GM21447 (cell line): ENCODE measurements at regions not wholly inside any gene's neighbourhood (a gene's known extent, or its start where the extent isn't known, plus 50 kb on each side); places are given as distances from the start of the nearest gene placed in this dataset.

ENCODE experiments used
- ATAC-seq: cut with Tn5 transposase; IDR thresholded peaks from one replicate; pipeline ENCODE4 v1.9.1; 2021; ENCODE audit not compliant: unreplicated experiment

DNA sequence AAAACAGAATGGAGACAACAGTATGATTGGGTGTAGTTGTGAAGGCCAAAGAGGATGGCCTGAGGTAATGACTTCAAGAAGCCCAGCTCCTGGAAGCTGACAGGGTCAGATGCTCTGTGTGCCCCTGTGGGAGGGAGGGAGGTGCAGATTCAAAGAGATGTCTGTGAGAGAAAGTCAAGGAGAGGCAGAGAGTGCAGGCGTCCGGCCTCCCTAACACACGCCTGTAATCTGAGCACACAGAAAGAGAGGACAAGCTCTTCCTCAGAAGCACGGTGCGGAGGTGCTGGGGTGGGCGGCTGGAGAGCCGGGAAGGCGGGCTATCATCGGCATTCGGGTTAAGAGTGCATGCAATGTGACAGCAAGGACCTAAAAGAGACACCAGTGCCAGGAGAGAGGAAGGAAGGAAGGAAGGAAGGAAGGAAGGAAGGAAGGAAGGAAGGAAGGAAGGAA lies 238.2 kb upstream of the HES1 start:
- no peak for ATAC-seq

DNA sequence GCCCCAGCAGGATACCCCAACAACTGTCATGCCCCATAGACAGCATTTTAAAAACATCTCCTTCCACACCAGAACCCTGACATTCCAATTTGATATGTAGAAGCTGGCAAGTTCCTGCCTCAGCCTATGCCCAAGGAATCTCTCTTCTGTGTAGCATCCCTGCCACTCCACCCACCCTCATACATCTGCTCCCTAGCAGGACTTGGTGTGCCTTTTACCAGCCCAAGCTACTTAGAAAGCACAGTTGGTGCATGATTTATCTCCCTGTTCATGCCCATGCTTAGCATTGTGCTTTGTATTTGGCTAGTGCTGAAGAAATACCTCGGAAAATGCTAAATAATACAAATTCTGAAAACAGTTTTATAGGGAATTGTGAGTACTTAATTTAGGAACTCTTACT lies 236.9 kb upstream of the HES1 start:
- ATAC-seq, result no peak

DNA sequence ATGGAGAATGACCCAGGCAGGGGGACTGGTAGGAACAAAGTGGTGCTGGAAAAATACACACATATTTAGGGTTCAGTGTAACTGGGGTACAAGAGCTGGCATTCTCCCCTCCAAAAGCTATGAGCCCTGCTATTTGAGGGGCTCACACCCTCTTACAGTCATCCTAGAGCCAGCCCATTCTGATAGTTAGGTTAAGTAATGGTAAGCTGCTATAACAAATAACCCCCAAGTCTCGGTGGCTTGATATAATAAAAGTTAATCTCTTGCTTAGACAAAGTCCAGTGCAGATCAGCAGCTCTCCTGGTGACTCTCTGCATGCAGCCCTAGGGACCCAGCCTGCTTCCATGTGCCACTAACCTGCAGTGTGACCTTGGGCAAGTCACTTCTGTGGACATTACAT lies 234.9 kb upstream of the HES1 start:
- ATAC-seq, result no peak

DNA sequence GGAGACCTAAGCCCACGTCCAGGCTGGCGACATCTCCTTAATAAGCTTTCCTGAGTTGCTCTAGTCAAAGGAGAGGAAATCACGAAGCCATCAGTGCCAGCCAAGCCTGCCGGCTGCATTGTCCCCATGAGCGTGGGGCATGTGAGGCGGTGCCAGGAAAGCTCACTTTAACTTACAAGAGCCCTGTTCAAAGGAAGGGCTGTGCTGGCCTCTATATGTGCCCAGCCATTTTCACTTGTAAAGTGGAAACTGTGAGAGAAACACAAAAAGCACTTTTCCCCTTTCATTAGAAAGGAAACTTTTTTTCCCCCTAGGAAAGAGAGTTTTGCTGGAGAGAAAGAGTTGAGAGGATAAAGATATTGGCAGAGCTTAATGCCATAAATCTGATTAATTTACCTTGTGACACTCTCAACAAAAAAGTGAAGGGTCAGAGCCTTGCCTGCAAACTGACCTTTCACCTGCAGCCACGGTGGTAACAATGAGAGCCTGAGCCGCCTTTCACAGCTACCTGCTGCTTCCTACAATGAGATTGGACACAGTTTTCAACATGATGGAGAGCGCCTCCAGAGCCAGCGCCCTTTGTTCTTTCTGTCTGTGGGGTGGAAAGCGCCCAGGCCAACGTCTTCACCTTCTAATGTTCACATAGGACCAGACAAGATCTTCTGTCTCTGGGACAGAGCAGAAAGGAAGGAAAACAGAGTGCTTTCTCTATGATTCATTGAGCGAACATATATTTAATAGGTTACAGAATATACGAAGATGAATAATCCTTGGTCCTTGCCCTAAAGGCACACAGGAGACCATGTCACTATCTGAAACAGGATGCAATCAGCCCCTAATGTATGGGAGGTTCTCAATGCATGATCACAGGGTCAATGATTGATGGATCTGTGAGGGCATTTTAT lies 233.1 kb upstream of the HES1 start:
- ATAC-seq, result no peak

DNA sequence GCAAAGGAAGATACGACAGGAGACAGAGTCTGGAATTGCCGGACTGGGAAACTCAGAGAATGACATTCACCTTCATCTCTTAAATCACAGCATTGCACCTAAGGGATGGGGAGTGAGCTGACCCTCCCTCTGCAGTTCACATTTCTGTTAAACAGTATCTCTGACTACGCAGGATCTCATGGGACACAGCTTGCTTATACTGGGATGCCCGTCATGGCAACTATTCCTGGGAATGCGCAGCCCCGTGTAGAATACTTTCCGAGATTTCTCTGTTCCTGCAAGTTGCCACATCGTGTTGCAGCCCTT lies 232.5 kb upstream of the HES1 start:
- ATAC-seq, result no peak

DNA sequence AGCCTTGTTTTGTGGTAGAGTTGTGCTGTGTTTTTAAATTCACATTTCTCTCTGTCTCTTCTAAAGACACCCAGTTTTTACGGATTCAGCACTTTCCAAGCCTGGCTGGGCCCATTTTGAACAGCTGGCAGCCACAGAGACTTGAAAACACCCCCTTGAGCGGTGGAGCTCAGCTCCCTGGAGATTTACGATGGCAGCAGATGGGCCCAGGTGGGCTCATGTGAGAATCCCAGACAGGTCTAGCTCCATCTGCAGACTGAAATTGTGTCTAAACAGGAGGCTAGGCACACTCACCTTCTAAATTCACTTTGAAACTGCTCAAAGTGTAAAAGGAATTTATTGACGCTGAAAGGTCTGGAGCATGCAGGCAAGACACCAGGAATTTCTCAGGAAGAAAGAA lies 232.0 kb upstream of the HES1 start:
- ATAC-seq, result no peak

DNA sequence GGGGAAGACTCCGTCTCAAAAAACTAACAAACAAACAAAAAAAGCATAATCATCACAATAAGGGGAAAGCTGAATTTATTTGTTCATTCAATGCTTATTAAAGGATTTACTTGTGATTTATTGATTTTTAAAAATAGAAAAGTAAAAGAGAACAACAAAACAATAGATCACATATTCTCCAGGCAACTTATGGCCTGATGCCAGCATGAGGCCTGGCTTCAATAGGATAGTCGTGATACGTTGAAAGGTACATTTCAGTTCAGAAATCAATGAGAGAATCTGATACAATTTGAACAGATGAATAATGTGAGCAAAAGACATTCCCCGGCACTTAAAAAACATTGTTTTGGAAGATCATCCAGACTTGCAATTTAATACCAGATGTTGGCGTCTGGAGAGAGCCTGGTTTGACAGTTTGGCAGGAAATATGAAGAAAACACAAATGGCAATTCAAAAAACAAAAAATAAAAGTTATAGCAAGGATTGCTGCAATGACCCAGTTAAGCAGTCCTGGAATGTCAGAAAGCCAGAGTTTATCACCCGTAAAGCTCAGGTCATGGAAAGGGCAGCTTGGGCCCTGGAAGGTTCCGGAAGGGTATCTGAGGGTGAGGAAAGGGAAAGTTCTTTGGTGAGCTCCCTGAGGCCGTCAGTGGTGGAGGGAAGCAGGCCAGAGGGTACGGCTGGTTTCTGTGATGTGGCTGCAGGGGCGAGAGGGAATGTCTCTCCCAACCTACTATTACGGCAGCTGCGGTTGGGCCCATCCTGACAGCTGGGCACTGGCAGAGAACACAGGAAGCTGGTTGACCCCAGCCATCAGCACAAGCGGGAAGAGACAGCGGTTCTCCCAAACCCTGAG lies 230.2 kb upstream of the HES1 start:
- ATAC-seq, result no peak

DNA sequence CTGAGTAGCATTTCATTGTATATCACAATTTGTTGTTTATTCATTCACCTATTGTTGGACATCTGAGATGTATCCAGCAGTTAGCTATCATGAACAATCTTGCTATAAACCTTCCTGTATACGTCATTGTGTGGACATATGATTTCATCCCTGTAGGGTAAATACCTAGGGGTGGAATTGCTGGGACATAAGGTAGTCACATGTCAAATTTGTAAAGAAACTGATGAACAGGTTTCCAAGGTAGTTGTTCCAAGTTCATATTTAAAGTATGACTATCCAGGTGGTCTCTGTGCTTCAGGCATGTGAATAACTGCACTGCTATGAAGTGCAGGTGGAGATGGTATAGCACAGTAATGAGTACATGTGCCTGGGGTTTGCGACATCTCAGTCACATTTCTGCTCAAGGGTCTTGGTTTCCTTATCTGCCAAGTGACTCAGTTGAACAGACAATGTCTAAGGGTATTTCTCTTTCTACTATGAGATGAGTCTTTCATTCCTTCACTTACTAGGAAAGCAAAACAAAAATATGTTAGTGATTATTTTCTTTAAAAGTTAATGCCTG lies 229.0 kb upstream of the HES1 start:
- ATAC-seq, result no peak

DNA sequence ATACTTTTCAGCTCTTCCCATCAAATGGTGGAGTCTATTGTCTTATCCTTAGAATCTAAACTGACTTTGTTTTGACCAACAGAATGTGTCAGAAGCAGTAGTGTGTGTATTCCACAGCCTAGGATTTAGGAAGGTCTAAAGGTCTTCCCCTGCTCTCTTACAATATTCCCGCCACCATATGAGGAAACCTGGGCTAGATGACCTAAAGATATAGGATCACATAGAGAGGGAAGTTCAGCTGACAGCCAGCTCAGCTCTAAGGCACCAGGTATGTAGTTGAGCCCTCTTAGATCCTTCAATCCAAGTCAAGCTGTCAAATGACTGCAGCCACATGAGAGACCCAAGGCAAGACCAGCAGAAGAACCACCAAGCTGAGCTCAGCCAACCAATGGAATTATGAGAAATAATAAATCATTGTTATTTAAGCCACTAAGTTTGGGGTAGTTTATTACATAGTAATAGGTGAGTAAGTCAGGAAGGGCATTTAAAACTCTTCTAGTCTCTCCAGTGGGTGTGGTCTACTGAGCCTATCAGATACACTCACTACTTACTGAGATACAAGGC lies 227.7 kb upstream of the HES1 start:
- no peak for ATAC-seq

DNA sequence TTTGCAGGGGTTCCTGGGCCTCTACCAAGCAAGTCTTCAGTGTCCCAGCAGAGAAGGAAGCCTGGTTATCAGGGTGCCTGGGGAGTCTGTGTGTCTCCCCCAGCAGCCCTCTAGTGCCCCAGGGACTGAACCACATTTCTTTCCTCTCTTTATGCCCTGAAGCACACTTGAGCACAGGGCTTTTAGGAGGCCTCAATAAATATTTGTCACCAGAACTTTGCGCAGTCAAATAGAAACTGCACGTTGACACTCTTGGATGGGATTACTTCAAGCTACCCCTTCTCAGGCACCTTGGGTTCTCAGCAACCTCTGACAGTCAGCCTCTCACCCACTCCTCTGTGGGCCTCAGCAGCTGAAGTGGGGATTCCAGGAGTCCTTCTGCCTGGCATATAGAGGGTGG lies 226.6 kb upstream of the HES1 start:
- peak; percentile 65 for ATAC-seq

DNA sequence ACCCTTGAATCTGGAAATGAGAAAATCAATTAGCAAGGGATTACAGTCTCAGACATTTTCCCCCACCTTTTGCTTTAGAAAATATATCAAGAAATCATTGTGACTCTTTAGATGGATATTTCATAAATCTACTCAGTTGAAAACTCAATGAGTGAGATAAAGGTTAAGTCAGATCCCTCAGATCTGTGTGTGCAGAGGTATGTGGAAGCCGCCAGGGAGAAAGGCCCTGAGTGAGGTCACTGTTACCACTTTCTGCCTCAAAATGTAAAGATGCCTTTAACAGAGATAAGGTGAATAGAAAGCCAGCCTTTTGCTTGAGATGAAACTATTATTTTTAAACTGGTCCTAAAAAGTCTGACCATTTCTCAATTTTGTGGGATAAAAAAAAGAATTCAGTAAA lies 225.6 kb upstream of the HES1 start:
- ATAC-seq, result no peak

DNA sequence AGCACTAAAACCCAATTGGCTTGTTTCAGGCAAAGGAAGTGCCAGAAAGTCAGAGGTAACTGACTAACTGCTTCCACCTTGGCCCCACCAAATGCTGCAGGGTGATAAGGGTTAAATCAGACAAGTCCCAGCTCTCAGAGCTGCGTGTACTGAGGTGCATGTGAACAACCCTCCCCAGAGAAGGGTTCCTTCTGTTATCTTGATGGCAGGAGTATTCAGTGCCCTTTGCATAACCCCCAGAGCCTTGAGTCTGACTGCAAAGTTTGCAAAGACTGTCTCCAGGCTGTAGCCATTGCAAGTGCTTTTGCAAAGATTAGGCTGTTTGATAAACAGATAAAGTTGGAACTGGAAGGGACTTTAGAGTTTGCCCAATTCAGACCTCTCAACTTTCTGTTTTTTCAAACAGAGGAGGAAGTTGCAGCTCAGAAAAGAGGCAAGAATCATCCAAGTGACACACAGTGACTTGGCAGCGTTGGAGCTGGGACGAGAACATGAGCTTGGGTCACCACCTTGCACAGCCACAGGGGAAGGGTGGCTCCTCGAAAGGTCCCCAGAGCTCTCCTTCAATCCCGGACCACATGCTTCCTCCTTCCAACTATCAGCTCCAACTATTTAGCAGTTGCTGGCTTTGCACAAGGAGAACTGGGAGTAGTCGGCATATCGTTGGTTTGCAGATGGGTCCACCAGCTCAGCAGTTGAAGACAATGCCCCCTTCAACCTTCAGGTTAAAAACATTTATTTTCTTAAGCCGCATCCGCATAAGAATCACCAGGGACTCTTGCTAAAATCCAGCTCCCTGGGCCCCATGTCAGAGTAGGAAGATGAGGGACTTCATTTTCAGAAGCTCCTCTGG lies 224.8 kb upstream of the HES1 start:
- no peak for ATAC-seq

DNA sequence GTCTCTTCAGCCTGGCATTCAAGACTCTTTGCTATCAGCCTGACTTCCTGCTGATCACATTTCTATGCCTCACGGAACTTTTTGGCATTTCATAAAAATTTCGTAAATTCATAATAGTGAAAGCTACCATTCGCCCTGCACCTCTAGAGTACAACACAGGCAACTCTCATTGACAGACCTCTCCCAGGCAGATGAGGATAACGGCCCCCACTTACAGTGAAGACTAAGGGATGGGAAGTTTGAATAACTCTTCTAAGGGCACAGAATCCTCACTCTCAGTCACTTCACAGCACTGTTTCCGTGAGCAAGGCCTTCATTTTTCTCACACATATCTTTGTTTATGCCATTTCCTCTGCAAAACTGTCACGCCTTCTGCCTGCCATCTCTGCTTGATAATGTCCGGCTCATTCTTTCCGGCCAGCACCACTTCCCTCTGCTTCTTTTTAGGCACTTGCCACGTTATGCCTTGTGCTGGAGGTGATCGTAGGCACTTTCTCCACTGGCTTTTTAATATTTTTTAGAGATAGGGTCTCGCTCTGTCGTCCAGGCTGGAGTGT lies 224.1 kb upstream of the HES1 start:
- ATAC-seq, result no peak

DNA sequence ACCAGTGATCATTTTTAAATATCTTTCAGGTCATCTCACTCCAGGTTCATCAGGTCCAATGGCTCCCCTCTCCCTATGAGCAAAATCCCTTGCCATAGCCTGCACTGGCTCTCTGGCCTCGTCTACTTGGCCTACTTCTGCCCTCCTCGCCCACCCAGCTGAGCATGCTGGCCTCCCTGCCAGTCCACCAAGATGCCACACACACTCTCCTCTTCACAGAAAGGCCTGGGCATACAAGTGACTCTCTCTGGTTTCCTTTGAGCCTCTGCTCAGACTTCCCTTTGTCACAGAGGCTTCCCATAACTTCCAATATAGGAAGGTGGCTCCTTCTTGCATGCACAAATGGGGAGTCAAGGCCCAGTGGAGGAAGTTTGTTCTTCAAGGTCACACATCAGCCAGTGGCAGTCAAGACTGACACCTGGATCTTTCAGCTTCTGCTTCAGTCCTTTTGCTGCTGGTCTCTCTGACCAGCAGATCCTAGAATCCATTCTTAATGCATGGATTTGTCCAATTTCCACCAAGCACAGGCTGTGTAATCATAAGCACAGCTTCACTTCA lies 223.2 kb upstream of the HES1 start:
- no peak for ATAC-seq

DNA sequence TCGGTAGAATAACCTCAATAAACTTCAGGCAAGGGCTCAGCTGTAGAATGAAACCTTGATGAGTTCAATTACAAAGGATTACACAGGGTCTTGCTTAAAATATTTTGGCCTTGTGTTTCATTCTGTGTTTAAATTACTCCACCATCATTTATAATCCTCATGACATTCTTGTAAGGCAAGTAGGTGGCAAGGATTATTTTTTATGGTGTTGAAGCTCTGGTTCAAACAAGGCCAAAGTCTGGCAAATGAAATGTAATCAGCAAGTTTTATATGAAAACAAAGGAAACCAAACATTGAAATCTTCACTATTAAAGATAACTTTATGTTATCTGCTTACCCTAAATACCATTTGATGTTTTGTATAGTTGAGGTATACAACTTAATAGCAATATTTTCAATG lies 221.3 kb upstream of the HES1 start:
- no peak for ATAC-seq

DNA sequence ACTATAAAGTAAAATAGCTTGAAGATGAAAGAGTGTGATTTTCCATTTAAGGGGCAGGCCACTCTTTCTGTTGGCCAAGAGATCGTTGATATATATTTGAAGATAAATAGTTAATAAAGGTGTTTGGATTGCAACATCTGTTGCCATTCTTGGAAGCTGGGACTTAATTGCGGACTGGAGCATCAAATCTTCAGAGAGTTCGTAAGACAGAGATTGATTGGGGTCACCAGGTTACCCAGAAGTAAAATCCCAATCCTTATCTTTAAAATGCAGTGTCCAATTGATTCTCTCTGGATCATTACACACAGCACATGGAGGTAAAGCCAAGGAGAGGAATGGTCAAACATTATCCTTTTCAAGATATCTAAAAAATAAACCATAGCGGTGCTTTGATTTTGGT lies 220.8 kb upstream of the HES1 start:
- no peak for ATAC-seq

DNA sequence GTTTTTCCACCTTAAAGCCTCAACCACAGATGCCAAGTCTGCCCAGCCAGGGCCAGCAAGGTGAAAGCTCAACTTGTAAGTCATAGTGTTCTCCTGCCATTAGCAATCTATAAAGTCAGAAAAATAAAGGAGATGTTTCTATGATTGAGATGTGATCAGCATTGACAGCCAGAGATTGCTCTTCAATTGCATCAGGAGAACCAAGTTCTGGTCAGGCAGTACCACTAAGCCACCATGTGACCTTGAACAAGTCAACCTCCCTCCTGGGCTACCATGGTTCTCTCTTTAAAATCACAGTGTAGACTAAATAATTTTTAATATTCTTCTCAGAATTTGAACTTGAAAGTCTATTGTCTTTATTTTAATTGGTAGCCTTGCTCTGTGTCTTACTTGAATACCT lies 220.3 kb upstream of the HES1 start:
- ATAC-seq, result no peak

DNA sequence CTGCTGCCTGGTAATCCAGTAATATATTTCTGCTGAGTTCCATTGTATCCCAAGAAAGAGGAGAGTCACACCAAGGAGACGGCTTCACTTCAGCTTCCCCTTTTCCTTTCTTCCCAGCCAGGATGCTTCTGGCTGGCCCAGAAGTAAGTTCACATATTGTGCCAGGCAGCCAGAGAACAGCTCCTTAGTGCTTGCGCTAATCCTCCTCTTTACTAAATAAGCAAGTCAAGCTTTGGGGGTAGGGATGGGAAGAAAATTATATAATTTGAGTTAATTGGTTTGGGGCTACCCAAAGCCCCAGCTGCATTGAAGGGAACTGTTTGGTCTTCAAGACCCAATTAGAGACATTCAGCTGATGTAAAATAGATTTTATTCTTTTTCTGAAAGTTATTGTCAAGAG lies 218.8 kb upstream of the HES1 start:
- no peak for ATAC-seq

DNA sequence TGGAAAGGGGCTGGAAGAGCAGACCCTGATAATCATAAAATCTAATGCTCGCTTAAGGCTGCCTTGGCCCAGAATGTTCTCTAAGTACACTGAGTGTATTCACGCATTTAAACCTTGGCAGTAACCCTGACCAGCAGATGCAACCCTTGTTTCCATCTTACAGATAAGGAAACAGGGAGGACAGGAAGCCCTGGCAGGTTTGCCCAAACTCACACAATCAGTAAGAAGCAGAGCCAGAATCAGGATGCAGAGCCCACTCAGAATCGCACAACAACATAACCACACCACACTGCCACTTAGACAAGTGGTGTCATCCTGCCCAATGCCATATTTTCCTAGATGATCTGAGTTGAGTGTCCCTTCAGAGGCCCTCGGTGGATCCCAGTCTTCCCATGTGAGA lies 214.5 kb upstream of the HES1 start:
- no peak for ATAC-seq
